Transverse colon (tissue), 3 donors: ENCODE measurements at regions not wholly inside any gene's neighbourhood (a gene's known extent, or its start where the extent isn't known, plus 50 kb on each side); places are given as distances from the start of the nearest gene placed in this dataset.

ENCODE experiments used
- CTCF ChIP-seq, 5 experiments: fragments of 200-600 bp in 3 of 5; fragments of 450-650 bp in 2 of 5; sonication (generic) in 3 of 5; IDR thresholded peaks; 1 replicate in 2 of 5; 2 replicates in 3 of 5; pipeline ENCODE4 v1.5.1; 2016 to 2017; ENCODE audit warnings: antibody characterized with exemption in 5 of 5, inconsistent platforms in 3 of 5, mild to moderate bottlenecking in 2 of 5, moderate library complexity in 1 of 5
- EP300 ChIP-seq: sonication (generic); formaldehyde crosslinking; IDR thresholded peaks from one replicate; pipeline ENCODE4 v1.6.1; 2017; ENCODE audit warnings: antibody characterized with exemption, low read depth
- POLR2A ChIP-seq: fragments of 450-650 bp; IDR thresholded peaks from one replicate; pipeline ENCODE4 v1.6.1; 2016; ENCODE audit warnings: antibody characterized with exemption, mild to moderate bottlenecking, moderate library complexity

GRCh38 chr9:18390393-18390792 lies 83.6 kb upstream of the ADAMTSL1 start:
- TF ChIP-seq CTCF (IDR thresholded peaks at IDR 0.05) (no peak), POLR2A (no peak), EP300 (no peak)
